GM06990 (cell line): ENCODE measurements at regions not wholly inside any gene's neighbourhood (a gene's known extent, or its start where the extent isn't known, plus 50 kb on each side); places are given as distances from the start of the nearest gene placed in this dataset.

Experiments used
- DNase-seq: peaks from one replicate; pipeline ENCODE4 v3.0.0-alpha.2; 2011; ENCODE audit not compliant: insufficient read length; ENCODE audit errors: extremely low read depth
- H3K27me3 ChIP-seq: replicated peaks from 2 replicates; pipeline ENCODE4 v1.6.0; 2011; ENCODE audit warnings: low read length; ENCODE audit not compliant: control insufficient read depth, insufficient read depth
- H3K36me3 ChIP-seq: 2 replicates; pipeline ENCODE4 v1.5.1; 2011; ENCODE audit warnings: low read length; ENCODE audit not compliant: control insufficient read depth, insufficient read depth
- H3K4me3 ChIP-seq: replicated peaks from 2 replicates; pipeline ENCODE4 v1.5.1; 2011; ENCODE audit warnings: low read depth, mild to moderate bottlenecking, control low read depth, low read length
- CTCF ChIP-seq: IDR thresholded peaks from 2 replicates; pipeline ENCODE4 v1.5.1; 2011; ENCODE audit warnings: low read length, control low read depth, mild to moderate bottlenecking, inconsistent platforms; ENCODE audit not compliant: insufficient read depth, poor library complexity, severe bottlenecking

DNA sequence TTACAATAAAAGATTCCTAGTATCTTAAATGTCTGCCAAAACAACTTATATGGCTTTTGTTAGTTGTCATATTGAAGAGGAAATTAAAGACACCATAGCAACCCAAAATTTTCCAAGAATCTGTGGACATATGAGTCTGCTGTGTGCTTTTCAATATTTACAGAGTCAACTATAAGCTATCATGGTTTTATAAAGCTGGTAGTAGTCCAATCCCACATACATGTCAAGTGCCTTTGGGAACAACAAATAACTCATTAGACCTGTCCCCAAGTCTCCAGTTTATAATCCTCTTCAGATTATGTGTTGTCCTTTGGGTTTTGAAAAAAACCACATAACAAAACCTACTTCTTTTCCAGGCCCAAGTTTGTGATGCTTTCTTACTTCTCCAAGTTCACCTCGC lies 293.8 kb upstream of the USP25 start:
- no peaks in the 10 kb centered on the region for H3K36me3 ChIP-seq
- H3K4me3 ChIP-seq: no peak overlapping the region
- no peaks in the 10 kb centered on the region for H3K27me3 ChIP-seq
- TF ChIP-seq CTCF: no peak
- no peak for DNase-seq

GRCh38 chr21:15437883-15438282 lies 291.9 kb upstream of the USP25 start:
- no peaks in the 10 kb centered on the region for H3K36me3 ChIP-seq
- H3K27me3 ChIP-seq: no peaks in the 10 kb centered on the region
- peak; percentile 57 for DNase-seq
- no peak for TF ChIP-seq CTCF
- no peak overlapping the region for H3K4me3 ChIP-seq

DNA sequence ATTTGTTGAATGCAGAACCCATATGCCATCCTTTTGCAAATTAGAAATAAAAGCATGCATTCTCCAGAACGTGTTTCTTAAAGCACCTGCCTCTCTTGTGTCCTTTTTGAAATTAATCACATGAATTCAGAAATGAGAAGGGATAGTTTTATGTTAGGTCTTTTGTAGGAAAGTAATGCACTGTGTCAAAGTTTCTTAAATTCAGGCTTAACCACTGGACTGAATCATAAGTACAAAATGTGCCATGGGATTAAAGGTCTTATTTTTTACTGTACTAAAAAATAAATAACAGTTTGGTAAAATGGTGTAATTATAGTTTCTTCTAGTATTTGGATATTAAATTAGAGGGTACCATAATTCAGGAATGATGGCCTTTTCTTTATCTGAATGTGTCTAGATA lies 290.1 kb upstream of the USP25 start:
- Histone ChIP-seq H3K27me3 (no peaks in the 10 kb centered on the region), H3K36me3 (no peaks in the 10 kb centered on the region), H3K4me3 (no peak overlapping the region)
- no peak for DNase-seq
- no peak for TF ChIP-seq CTCF

DNA sequence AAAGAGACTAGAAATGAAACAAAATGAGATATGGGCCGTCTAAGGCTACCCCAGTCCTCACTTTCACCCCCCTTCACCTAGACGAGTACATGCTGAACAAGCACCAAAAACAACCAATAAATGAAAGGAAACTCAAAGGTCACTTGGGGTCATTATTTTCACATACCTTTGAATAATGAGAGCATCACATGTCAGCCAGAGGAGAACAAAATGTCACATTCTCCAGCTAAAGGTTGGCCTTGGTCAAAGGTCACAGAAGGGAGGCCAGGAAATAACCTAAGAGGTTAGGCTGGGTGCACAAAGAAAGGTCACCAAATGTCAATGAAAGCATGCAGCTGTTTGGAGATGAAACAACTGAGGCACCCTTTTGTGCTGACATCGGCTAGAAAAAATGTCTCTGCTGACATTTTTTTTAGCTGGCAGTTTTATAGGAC lies 288.7 kb upstream of the USP25 start:
- no peak for TF ChIP-seq CTCF
- H3K4me3 ChIP-seq: no peak overlapping the region
- no peaks in the 10 kb centered on the region for H3K27me3 ChIP-seq
- no peak for DNase-seq
- H3K36me3 ChIP-seq: no peaks in the 10 kb centered on the region

DNA sequence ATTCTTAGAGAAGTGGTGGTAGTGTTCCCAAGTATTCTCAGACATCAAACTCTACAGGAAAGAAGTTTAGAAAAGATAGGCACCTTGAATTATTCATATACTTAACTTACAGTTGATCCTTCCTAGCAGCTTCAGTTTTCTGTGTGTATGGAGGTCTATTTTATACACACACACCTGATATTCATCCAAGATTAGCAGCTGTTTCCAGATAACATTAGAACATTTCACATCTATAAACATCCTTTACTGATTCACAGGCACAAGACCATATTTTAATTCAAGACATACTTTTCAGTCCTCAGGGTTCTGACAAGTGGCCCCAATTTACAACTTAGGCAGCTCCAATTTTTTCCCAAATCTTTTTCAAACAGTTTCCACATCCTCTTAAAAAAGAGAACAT lies 287.8 kb upstream of the USP25 start:
- no peaks in the 10 kb centered on the region for H3K27me3 ChIP-seq
- no peak overlapping the region for H3K4me3 ChIP-seq
- DNase-seq: no peak
- H3K36me3 ChIP-seq: no peaks in the 10 kb centered on the region
- TF ChIP-seq CTCF: no peak

DNA sequence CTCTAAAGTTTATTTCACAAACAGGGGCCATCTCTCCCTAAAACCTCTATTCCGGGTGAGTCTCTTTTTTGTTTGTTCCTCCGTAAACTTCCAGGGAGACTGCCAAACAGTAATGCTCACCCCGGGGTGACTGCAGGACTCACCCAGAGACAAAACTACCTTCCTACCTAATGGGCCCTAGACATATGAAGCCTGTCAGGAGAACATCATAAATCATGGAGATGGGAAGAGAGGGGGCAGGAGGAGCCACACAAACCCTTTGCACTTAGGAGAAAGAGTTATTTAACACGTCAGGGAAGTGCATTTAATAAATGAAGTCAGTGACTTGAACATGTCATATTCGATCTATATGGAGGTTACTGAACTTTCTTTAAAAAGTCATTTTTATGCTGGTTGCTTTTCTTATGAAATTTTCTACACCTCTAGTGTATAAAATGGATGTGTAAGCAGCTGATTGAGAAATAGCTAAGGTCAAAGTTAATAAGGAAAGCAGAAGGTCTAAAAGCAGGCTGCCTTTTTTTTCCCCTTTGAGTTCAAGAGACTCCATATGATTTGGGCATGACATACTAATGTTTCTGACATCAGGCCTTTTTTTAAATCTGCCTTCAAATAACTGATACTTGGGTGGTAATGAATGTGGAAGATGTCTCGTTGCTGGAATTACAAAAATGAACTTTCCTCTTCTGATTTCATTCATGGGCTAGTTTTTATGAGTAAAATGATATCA lies 286.9 kb upstream of the USP25 start:
- no peak for TF ChIP-seq CTCF
- Histone ChIP-seq H3K27me3 (no peaks in the 10 kb centered on the region), H3K36me3 (no peaks in the 10 kb centered on the region), H3K4me3 (no peak overlapping the region)
- DNase-seq: no peak
